RPMI7951 (cell line): ENCODE measurements at regions not wholly inside any gene's neighbourhood (a gene's known extent, or its start where the extent isn't known, plus 50 kb on each side); places are given as distances from the start of the nearest gene placed in this dataset.
A peak's percentile ranks its signal among the peaks of the same experiment; 100 is the strongest.
"Not testable (repeated sequence)": the region's sequence is repeated elsewhere in the genome, so short reads cannot be mapped to it uniquely, and the experiment has no call there.

ENCODE experiments used
- DNase-seq: peaks from one replicate; pipeline ENCODE4 v3.0.0-alpha.2; 2012; ENCODE audit warnings: low read depth

DNA sequence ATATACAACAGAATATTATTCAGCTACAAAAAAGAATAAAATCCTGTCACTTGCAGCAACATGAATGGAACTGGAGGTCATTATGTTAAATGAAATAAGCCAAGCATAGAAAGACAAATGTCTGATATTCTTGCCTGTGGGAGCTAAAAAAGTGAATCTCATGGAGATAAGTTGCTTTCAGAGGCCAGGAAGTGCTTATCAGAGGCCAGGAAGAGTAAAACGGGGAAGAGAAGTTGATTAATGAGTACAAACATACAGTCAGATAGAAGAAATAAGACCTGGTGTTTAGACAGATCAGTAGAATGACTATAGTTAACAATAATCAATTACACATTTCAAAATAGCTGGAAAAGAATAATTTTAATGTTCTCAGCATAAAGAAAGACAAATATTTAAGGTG lies 54.4 kb upstream of the CPHXL start:
- DNase-seq: no peak

DNA sequence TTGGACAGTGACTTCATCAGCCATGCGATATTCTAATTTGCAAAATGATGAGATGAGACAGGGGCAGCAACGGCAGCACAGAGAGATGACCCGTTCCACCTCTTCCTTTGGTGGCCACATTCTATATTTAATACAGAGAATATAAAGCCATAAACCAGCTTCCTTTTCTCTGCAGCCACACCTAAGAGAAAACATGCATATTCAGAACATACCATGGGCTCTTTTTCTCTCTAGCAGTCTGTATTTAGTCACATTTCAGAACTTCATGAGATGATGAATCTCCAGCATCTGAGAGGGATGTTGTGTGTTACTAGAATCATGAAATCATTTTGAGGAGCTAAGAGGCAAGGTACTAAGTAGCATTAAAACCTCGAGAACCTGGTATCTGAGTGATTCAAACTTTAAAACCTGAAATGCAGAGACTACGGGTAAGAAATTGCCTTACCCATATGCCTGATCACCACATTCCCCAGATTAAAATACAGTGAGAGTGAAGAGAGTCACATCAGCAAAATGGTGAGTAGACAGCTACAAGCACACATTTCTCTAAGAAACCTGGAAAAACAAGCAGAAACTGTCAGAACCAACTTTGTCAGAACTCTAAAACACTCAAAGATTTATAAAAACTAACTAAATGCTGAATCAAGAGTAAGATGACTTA lies 55.5 kb upstream of the CPHXL start:
- DNase-seq: no peak

DNA sequence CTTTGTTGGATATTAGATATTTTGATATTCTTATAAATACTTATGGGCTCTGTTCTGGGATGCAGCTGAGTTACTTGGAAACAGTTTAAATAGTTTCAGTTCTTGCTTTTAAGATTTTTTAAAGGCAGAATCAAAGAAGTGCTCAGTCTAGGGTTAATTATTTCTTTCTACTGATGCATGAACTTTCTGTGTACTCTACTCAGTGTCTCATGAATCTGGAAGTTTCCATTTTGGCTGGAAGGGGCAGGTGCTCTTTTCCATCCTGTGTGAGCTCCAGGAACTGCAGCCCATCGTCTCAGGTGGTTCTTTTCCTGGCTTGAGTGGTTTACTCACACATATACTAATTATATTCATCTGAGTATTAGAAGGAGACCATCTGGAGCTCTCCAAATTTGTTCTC lies 61.1 kb upstream of the CPHXL start:
- DNase-seq: no peak

DNA sequence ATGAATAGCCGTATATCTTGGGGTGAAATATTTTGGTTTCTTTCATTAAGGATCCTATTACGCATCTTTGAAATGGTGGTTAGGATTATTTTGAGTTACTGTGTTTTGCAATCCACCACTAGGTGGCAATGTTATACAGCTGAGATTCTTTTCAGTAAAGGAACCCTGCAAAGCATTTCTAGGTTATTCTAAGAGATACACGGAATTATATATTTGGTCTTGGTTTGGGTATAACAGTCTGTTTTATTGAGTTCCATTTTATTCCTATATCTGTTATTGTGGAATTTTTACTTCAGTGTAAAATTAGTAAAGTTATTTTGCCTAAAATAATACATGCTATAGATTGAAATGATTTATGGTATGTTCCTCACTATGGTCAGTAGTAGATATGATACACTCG lies 62.9 kb upstream of the CPHXL start:
- peak; percentile 42 for DNase-seq

DNA sequence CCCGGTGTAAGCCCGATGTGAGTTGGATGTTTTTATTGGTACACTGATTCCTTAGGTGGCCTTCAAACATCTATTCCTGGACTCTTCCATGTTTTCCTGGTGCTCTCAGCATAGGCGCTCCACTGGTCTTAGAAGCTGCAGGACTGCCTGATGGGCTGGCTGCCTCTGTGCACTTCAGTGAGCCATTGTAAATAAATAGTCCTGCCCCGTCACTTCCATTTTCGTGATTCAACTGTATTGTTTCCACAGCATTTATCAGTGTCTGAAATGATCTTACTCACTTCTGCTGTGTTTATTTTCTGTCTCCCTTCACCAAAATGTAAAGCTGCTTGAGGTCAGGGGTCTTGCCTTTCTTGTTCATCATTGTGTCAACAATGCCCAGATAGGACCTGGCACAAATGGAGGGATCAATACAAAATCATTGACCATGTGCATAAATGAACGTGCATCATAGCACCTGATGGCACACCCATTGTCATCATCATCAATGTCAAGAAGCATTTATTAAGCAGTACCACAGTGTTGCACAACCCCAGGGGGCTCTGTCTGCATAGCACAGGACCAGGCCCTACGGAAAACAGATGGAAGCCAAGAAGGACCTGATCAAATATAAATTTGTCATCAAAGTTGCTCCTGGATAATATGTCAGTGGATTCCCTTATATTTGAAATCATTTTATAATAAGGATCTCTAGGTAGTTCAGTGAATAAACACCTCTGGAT lies 66.6 kb upstream of the CPHXL start:
- DNase-seq: no peak

DNA sequence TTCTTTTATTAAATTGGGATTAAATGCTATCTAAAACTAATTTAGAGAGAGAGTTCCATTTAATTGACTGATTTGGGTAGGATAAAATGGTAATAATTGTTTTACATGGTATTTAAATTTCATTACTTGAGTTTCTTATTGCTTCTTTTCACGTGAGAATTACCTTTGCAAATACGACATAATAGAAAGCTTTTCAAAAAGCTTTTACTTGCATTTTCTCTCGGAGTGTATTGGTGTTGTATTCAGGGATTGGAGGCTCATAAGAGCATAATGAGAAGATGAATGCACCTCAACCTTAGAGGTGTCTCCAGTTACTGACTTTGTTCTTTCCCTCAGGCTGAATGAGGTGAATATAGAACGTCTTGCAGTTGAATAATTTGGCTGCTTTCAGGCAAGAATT lies 67.4 kb upstream of the CPHXL start:
- DNase-seq: no peak

DNA sequence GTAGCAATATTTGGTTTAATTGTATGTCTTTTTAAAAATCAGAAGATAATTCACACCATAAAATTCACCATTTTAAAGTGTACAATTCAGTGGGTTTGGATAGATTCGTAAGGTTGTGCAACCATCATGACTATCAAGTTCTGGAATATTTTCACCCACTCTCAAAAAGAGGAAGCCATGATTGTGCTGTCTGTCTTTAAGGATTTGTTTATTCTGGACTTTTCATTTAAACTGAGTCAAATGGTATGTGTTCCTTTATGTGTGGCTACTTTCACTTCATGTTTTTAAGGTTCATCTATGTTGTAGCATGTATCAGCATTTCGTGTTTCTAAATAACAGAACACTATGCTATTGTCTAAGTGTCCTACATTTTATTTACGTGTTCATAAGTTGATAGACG lies 68.1 kb upstream of the CPHXL start:
- DNase-seq: no peak

DNA sequence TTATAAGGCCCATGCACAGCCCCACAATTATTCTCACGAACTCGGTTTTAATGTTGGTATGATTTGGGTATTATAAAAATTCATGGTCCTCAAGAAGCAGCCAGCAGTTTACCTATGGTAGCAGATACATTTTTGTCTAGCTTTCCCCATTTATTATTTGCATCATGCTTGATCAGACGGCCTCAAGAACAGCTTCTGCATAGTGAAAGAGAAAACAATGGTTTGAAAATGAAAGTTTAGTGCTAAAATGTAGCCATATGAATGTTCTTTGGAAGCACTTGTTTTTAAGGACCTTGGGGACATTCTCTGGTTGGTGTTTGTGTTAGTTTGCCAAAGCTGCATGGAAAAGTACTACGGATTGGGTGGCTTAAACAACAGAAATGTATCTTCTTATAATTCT lies 72.4 kb upstream of the CPHXL start:
- no peak for DNase-seq

DNA sequence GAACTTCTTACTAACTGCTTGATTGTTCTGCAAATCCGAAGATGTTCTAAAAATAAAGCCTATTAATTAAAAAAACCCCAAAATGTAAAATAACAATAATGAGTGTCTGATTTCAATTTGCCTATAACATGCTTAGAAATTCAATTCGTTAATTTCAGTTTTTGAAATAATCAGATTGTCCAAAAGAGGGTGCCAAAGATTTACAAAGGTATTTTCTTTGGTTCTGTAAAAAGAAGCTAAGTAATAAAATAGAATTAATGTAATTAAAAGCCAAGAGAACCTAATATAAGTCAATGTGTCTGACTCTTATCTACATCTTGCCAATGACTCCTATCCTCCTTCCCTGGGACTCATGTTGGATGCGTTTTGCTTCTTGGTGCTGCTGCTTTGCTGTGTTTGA lies 75.0 kb upstream of the CPHXL start:
- DNase-seq: no peak

DNA sequence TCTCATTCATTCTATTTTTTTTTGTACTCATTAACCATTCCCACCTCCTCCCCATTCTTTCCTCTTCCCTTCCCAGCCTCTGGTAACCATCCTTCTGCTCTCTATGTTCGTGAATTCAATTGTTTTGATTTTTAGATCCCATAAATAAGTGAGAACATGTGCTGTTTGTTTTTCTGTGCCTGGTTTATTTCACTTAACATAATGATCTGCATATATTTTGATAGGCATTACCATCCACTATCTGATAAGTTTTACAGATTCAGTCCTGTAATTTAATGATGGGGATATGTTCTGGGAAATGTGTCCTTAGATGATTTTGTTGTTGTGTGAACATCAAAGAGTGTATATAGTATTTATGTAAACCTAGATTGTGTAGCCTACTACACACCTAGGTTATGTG lies 77.5 kb upstream of the CPHXL start:
- DNase-seq: no peak

DNA sequence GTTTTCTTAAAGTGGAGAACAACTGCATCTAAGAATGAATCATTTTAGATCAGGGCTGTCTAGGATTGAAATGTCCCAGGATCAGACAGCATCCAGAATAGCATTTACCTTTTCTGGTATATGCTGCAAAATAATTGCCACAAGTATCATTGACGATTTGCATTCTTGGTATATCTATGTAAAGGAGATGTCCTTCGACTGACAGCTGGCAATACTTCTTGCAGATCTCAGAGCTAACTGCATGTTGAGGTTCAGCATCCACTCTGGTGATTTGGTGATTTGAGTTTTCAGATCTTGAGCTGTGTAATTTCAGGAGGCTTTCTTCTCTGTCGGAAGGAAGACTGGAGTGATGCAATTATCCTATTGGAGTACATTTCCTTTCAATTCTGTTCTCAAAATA lies 78.1 kb upstream of the CPHXL start:
- no peak for DNase-seq

DNA sequence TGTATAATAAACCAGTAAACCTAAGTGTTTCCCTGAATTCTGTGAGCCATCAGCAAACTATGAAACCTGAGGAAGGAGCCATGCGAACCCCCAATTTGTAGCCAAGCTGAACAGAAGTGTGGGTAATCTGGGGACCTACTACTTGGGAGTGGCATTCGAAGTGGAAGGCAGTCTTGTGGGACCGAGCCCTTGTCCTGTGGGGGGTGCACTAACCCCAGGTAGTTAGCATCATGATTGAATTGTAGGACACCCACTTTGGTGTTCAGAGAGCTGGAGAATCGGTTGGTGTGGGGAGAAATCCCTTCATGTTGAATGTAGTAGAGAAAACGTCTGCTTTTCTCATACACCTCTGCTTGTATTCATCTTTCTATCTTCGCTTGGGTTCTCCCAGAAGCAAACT lies 79.7 kb upstream of the CPHXL start:
- no peak for DNase-seq

DNA sequence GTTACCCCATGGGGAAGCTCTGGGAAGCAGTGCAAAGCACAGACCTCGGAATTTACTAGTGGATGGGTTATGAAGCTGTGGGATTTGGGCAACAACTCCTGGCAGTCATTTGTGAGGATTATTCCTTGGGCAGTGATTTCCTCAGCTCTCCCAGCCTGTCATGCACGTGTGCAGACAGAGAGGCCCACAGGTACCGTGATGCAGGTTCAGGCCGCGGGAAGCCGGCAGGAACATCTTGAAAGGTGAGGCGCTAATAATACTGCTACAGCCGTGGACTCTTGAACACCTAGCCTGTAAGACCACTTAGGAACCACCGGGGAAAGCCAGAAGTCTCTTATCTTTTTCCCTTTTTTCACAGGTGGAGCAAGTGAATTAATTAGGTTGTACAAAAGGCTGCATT lies 80.2 kb upstream of the CPHXL start:
- no peak for DNase-seq

DNA sequence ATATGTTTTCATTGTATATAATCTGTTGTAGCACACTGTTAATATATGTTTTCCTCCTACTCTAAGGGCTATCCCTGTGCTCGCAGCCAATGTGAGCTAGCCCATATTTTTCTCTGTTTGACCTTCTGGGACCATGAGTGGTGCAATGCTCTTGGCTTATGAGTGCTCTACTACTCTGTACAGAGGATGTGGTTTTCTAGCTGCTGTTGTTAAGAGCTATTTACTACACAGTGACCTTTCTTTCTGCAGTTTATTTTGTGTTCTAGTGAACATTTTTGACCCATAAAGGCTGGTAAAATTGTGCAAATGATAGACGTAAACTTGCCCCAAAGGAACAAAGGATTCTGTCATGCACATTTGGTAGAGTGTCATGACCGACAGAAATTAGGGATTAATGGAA lies 84.1 kb upstream of the CPHXL start:
- DNase-seq: no peak

DNA sequence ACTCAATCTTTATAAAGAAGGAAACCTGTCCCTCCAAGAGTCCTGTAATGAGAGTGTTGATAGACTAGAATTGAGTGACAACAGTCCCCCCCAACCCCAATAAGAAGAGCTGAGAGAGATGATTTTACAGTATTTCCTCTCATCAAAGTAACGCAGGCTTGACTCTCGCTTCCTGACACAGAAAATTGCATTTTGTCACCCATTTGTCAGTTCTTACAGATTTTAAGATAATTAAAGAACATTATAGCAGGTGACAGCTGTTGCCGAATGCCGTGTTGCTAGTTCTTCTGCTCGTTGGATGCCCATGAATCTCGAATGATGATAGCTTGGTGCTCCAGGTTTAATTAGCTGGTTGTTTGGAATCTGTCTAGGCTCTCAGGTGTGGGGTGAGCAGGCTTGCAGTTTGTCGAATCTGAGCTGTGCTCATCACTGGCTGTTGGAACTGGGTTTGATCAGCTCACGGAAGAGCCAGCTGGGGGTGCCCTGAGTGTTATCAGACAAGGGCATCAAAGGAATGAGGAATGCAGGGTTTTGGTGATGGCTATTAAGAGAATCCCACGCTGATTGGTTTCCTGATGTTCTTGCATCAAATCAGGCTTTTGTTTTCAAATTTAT lies 84.8 kb upstream of the CPHXL start:
- no peak for DNase-seq

DNA sequence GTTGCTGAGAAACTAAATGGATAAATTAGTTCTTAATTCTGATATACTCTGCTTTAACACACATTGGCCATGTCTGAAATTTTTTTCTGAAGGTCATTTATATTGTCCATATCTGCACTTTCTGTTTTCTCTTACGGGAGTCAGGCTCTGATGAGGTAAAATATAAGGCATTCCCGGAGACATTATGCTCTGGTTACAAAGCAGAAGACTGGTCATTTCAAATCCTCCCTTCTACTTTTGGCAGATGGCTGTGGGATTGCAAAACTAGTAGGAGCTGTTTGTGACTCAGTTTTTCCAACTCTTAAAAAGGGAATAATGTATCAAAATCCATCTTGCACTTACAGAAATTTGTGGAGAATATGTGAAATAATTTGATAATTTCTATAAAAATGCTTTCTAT lies 92.2 kb upstream of the CPHXL start:
- no peak for DNase-seq

DNA sequence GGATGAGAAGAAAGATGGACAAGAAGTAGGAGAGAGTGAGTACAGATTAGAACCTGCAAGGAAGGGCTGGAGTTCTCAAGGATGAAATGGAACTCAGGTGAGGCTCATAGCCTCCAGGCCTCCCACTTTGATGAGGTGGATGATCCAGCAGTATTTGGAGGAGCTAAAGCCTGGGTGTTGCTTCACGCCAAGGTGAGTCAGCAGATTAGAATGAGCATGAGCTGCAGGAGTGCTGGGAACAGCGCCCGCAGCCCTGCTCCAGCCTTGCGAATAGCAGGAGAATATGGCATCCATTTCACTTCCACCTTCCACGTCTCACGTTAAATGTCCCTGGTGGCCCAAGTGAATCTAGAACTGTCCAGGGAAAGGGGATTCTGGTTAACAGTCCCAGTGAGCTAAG lies 94.4 kb upstream of the CPHXL start:
- peak; percentile 20 for DNase-seq

DNA sequence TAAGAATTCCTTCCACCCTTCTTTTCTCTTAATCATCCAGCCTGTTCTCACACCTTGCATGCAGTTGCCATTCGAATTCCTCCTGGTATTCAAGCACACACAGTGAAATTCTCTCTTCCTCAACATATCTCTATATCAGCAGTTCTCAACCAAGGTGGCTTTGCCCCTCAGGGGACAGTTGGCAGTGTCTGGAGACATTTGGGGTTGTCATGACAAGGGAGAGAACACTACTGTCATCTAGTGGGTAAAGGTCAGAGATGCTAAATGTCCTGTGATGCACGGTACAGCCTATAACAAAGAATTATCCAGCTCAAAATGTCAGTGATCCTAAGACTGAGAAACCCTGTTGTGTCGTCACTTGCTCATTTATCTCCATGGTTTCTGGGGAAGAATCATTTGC lies 94.8 kb upstream of the CPHXL start:
- DNase-seq: no peak

DNA sequence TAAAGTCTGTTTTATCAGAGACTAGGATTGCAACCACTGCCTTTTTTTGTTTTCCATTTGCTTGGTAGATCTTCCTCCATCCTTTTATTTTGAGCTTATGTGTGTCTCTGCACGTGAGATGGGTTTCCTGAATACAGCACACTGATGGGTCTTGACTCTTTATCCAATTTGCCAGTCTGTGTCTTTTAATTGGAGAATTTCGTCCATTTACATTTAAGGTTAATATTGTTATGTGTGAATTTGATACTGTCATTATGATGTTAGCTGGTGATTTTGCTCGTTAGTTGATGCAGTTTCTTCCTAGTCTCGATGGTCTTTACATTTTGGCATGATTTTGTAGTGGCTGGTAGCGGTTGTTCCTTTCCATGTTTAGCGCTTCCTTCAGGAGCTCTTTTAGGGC lies 99.5 kb upstream of the CPHXL start:
- not testable (repeated sequence) for DNase-seq

DNA sequence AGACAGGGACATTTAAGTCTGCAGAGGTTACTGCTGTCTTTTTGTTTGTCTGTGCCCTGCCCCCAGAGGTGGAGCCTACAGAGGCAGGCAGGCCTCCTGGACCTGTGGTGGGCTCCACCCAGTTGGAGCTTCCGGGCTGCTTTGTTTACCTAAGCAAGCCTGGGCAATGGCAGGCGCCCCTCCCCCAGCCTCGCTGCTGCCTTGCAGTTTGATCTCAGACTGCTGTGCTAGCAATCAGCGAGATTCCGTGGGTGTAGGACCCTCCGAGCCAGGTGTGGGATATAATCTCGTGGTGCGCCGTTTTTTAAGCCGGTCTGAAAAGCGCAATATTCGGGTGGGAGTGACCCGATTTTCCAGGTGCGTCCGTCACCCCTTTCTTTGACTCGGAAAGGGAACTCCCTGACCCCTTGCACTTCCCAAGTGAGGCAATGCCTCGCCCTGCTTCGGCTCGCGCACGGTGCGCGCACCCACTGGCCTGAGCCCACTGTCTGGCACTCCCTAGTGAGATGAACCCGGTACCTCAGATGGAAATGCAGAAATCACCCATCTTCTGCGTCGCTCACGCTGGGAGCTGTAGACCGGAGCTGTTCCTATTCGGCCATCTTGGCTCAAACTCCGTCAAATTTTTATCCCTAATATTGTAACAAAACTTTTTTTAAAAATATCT lies 101.2 kb upstream of the CPHXL start:
- not testable (repeated sequence) for DNase-seq

DNA sequence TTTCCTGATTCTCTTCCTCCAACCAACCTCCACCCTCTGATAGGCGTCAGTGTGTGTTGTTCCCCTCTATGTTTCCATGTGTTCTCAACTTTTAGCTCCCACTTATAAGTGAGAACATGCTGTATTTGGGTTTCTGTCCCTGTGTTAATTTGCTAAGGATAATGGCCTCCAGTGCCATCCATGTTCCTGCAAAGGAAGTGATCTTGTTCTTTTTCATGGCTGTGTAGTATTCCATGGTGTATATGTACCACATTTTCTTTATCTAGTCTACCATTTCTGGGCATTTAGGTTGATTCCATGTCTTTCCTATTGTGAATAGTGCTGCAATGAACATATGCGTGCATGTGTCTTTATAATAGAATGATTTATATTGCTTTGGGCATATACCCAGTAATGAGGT lies 107.1 kb upstream of the CPHXL start:
- not testable (repeated sequence) for DNase-seq

DNA sequence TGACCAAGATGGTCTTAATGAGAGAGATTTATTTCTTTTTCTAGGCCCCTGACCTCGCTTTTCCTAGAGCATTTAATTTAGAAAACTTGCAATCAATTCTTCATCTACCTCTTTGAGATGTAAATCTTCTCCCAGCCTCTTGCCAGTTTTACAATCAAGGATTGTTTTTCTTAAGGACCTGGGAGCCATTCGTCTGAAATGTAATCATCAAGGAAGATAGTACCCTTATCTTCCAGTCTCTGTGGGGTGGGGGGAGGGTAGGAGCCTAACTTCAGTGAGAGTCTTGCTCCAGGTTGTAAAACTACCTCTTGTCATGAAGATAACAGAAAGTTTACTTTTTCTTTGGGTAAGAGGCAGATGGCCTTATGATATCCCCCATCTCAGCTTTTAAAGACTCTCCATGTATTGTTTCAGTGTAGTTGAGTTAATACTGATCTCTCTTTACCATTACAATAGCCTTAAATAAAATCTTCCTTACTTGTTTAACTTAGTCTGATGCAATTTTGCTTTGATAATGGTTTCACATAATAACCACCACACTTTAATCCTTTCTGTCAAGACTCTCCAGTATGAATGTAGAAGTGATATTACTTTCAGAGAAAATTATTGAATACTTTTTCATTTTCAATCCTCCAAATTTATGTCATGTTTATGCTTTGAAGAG lies 110.2 kb upstream of the CPHXL start:
- no peak for DNase-seq
